ENCODE measurements at regions not wholly inside any gene's neighbourhood (a gene's known extent, or its start where the extent isn't known, plus 50 kb on each side); places are given as distances from the start of the nearest gene placed in this dataset.

DNA sequence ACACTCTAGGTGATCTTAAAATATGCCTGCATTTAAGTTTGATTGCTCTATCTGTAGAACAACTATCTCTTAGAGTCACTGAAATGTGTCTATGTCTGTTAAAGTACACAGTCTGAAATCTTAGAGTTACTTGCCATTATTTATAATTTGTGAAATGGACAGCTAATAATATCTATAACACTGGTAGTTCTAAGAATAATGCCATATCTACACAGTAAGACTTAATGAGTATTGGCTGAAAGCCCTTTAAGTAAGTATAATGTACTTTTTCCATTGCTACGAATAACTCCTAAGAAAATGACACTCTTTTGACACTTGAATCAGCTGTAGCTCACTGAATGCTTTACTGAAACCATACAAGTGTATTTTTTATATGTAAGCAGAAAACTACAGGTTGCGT, 567.4 kb upstream of the PCDH15 start:
- no peaks in the 10 kb centered on the region for H3K9me2 ChIP-seq (ENCODE audit: insufficient read depth, low read length)
- no peak overlapping the region for H3K4me3 ChIP-seq (ENCODE audit: low read length)
- peak overlapping the region; percentile 48 for H3K27ac ChIP-seq (ENCODE audit: low read length)
- no peaks in the 10 kb centered on the region for H3K27me3 ChIP-seq (ENCODE audit: insufficient read depth, low read depth, low read length)
- peak; percentile 90 for TF ChIP-seq POLR2AphosphoS5 (IDR thresholded peaks at IDR 0.05)
- TF ChIP-seq SMC3 (conservative IDR thresholded peaks at IDR 0.05; ENCODE audit: poor library complexity): no peak
- TF ChIP-seq, protein P1, sequence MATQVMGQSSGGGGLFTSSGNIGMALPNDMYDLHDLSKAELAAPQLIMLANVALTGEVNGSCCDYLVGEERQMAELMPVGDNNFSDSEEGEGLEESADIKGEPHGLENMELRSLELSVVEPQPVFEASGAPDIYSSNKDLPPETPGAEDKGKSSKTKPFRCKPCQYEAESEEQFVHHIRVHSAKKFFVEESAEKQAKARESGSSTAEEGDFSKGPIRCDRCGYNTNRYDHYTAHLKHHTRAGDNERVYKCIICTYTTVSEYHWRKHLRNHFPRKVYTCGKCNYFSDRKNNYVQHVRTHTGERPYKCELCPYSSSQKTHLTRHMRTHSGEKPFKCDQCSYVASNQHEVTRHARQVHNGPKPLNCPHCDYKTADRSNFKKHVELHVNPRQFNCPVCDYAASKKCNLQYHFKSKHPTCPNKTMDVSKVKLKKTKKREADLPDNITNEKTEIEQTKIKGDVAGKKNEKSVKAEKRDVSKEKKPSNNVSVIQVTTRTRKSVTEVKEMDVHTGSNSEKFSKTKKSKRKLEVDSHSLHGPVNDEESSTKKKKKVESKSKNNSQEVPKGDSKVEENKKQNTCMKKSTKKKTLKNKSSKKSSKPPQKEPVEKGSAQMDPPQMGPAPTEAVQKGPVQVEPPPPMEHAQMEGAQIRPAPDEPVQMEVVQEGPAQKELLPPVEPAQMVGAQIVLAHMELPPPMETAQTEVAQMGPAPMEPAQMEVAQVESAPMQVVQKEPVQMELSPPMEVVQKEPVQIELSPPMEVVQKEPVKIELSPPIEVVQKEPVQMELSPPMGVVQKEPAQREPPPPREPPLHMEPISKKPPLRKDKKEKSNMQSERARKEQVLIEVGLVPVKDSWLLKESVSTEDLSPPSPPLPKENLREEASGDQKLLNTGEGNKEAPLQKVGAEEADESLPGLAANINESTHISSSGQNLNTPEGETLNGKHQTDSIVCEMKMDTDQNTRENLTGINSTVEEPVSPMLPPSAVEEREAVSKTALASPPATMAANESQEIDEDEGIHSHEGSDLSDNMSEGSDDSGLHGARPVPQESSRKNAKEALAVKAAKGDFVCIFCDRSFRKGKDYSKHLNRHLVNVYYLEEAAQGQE (IDR thresholded peaks at IDR 0.05; ENCODE audit: borderline replicate concordance): peak; percentile 63
- TF ChIP-seq EP300 (conservative IDR thresholded peaks at IDR 0.05; ENCODE audit: poor library complexity, severe bottlenecking): peak; percentile 92
- peak; percentile 8 for TF ChIP-seq MXI1 (conservative IDR thresholded peaks at IDR 0.05; ENCODE audit: poor library complexity, severe bottlenecking)
- TF ChIP-seq RAD21 (conservative IDR thresholded peaks at IDR 0.05): peak; percentile 22
- no peak for TF ChIP-seq EZH2 (IDR thresholded peaks at IDR 0.05; ENCODE audit: borderline replicate concordance, insufficient read depth, low read length, poor library complexity, severe bottlenecking)
- H3K36me3 ChIP-seq (ENCODE audit: insufficient read depth, low read length): no peaks in the 10 kb centered on the region
- no peak overlapping the region for H3K9ac ChIP-seq (ENCODE audit: low read length)
- no peaks in the 10 kb centered on the region for H3F3A ChIP-seq (ENCODE audit: insufficient read depth, low read length, poor library complexity, severe bottlenecking)
- no peak overlapping the region for H3K4me2 ChIP-seq (ENCODE audit: low read length)
- H4K20me1 ChIP-seq (ENCODE audit: insufficient read depth): no peaks in the 10 kb centered on the region
- no peaks in the 10 kb centered on the region for H3K9me3 ChIP-seq (ENCODE audit: low read length)
- H3K79me2 ChIP-seq (replicated peaks; ENCODE audit: insufficient read depth, low read length): no peaks in the 10 kb centered on the region
- no peak overlapping the region for H2AFZ ChIP-seq (ENCODE audit: low read depth, low read length)

DNA sequence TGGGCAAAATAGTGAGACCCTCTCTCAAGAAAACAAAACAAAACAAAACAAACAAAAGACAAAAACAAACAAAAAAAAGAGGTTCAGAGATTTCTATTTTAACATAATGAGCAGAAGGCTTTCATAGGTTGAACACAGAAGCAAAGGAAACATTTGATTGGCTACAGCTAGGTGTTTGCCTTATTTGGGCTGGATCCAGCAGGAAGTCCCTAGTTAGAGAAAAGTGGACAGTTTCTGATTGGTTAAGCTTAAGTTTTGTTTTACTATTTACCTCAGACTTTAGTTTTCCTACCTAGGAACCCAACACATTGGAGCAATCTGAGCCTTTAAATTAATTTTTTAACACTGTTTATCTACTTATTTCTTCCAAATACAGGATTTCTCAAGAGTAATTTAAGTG, 566.5 kb upstream of the PCDH15 start:
- Histone ChIP-seq H3K9me3 (ENCODE audit: low read length) (no peaks in the 10 kb centered on the region), H3K36me3 (ENCODE audit: insufficient read depth, low read length) (no peaks in the 10 kb centered on the region), H4K20me1 (ENCODE audit: insufficient read depth) (no peaks in the 10 kb centered on the region), H3K27ac (ENCODE audit: low read length) (peak overlapping the region; percentile 42), H3K4me2 (ENCODE audit: low read length) (no peak overlapping the region), H3K9ac (ENCODE audit: low read length) (no peak overlapping the region), H3K79me2 (replicated peaks; ENCODE audit: insufficient read depth, low read length) (no peaks in the 10 kb centered on the region), H3K27me3 (ENCODE audit: insufficient read depth, low read depth, low read length) (no peaks in the 10 kb centered on the region), H3K4me3 (ENCODE audit: low read length) (no peak overlapping the region), H2AFZ (ENCODE audit: low read depth, low read length) (no peak overlapping the region), H3K9me2 (ENCODE audit: insufficient read depth, low read length) (no peaks in the 10 kb centered on the region), H3F3A (ENCODE audit: insufficient read depth, low read length, poor library complexity, severe bottlenecking) (no peaks in the 10 kb centered on the region)
- no peak for TF ChIP-seq MXI1 (conservative IDR thresholded peaks at IDR 0.05; ENCODE audit: poor library complexity, severe bottlenecking)
- TF ChIP-seq, protein P2, sequence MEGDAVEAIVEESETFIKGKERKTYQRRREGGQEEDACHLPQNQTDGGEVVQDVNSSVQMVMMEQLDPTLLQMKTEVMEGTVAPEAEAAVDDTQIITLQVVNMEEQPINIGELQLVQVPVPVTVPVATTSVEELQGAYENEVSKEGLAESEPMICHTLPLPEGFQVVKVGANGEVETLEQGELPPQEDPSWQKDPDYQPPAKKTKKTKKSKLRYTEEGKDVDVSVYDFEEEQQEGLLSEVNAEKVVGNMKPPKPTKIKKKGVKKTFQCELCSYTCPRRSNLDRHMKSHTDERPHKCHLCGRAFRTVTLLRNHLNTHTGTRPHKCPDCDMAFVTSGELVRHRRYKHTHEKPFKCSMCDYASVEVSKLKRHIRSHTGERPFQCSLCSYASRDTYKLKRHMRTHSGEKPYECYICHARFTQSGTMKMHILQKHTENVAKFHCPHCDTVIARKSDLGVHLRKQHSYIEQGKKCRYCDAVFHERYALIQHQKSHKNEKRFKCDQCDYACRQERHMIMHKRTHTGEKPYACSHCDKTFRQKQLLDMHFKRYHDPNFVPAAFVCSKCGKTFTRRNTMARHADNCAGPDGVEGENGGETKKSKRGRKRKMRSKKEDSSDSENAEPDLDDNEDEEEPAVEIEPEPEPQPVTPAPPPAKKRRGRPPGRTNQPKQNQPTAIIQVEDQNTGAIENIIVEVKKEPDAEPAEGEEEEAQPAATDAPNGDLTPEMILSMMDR (IDR thresholded peaks at IDR 0.05; ENCODE audit: poor library complexity, severe bottlenecking): no peak
- TF ChIP-seq RAD21 (conservative IDR thresholded peaks at IDR 0.05): no peak
- TF ChIP-seq SMC3 (conservative IDR thresholded peaks at IDR 0.05; ENCODE audit: poor library complexity): no peak
- TF ChIP-seq TAF1 (IDR thresholded peaks at IDR 0.05; ENCODE audit: low read depth): no peak
- no peak for TF ChIP-seq POLR2AphosphoS5 (IDR thresholded peaks at IDR 0.05)
- TF ChIP-seq EP300 (conservative IDR thresholded peaks at IDR 0.05; ENCODE audit: poor library complexity, severe bottlenecking): no peak
- TF ChIP-seq, protein P1 (IDR thresholded peaks at IDR 0.05; ENCODE audit: borderline replicate concordance): no peak
- TF ChIP-seq EZH2 (IDR thresholded peaks at IDR 0.05; ENCODE audit: borderline replicate concordance, insufficient read depth, low read length, poor library complexity, severe bottlenecking): no peak

Measured in neural cell (in vitro differentiated cells).